HK-2 (cell line): ENCODE measurements at regions not wholly inside any gene's neighbourhood (a gene's known extent, or its start where the extent isn't known, plus 50 kb on each side); places are given as distances from the start of the nearest gene placed in this dataset.

Source experiments
- DNase-seq: peaks from one replicate; pipeline ENCODE4 v3.0.0-alpha.2; 2018; ENCODE audit not compliant: unreplicated experiment

DNA sequence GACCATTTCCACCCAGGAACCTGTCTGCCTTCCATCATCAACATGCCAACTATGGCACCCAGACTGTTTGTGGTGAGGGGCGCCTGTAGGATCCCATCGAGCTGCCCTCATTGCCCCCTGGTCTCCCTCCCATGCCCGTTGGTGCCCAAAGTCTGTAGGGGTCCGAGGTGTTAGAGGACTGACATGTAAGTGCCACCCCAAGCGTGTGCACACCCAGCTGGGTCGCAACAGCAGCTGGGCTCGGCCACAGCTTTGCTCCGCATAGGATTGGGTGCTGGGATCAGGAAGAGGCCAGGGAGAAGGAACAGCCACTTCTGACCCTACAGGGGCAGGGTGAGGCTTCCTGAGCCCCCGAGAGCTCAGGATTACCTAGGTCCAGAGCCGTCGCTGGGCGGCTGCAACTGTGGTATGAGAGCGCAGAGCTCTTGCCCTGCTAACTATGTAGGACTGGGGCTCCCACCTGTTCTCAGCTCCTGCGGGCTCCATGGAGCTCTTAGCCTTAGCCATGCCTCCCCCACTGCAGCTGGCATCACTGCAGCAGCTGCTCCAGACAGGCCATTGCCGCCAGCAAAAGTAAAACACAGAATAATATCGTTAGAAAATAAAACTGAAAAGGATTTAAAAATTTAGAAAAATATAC is 1160.3 kb downstream of the FSTL5 start:
- no peak for DNase-seq

DNA sequence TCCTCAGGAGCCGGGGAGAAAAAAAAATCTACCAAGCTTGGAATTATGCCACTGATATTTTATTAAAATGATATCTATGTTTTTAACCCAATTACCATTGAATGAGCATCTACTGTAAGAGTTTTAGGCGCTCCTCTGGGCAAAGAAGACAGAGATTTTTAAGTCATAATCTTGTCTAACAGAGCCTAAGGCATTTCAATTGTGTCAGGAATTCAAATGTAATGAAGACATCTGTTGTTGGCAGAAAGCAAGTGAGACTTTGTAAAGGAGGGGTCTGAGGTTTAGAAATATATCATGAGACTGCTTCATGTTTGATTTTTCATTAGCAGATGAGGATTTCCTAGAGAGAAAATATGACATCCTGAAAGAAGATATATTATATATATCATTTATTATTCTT is 1158.1 kb downstream of the FSTL5 start:
- DNase-seq, result no peak

DNA sequence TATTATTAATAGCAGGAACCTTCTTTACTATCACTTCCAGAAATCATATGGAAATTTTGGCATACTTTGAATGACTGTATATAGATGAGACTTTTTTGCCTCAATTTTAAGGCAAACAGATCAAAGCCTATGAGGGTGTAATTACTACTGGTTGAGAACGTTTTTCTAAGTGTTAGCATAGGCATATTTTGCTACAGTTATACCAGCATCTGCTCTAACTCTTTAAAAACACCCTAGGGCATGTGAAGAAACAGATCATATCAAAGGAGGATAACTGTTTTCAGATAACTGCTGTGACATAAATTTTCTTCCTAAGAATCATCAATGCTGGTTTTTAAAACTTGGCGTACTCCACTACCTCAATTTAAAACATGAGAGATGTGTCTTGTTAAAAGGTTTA is 1155.3 kb downstream of the FSTL5 start:
- DNase-seq, result no peak

DNA sequence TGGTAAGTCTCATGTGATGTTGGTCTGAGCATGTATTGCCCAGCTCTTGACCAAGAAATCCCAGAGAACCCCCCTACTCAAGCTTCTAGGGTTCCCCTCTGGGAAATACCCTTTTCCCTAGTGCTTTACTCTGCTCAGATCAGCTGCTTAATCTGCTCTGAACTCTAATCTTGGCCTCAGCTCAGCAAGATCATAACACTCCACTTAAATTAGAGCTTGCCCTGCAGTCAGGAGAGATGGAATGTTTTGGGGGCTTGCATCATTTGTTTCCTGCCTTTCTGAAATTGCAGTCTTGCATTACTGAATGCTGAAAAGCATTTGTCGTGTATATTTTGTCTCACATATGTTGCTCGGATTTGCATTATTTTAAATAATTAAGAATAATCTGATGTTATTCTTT is 1153.6 kb downstream of the FSTL5 start:
- DNase-seq, result no peak
